Nephron (organoid): ENCODE measurements at regions not wholly inside any gene's neighbourhood (a gene's known extent, or its start where the extent isn't known, plus 50 kb on each side); places are given as distances from the start of the nearest gene placed in this dataset.

Source experiments
- H3K27ac Mint-ChIP-seq, 3 experiments: 2 replicates each; pipeline ENCODE4 v1.8.0; 2020; ENCODE audit warnings: mixed read lengths in 3 of 3, mild to moderate bottlenecking in 2 of 3, moderate library complexity in 1 of 3
- H3K27me3 Mint-ChIP-seq: 2 replicates; pipeline ENCODE4 v1.8.0; 2021; ENCODE audit warnings: low read depth, mild to moderate bottlenecking, moderate library complexity, mixed read lengths
- H3K36me3 Mint-ChIP-seq: 2 replicates; pipeline ENCODE4 v1.8.0; 2020; ENCODE audit warnings: low read depth, mixed read lengths
- H3K4me1 Mint-ChIP-seq: 2 replicates; pipeline ENCODE4 v1.8.0; 2020; ENCODE audit warnings: mixed read lengths
- H3K4me3 Mint-ChIP-seq, 3 experiments: 2 replicates each; pipeline ENCODE4 v1.8.0; 2020; ENCODE audit warnings: mild to moderate bottlenecking in 3 of 3, mixed read lengths in 3 of 3, moderate library complexity in 2 of 3
- H3K9me3 Mint-ChIP-seq: 2 replicates; pipeline ENCODE4 v1.8.0; 2020; ENCODE audit warnings: mixed read lengths
- TF ChIP-seq, protein P1 (sequence below), 3 experiments: fragments of 200-600 bp; sonication (generic); IDR thresholded peaks; one replicate each; pipeline ENCODE4 v1.5.0; 2021; ENCODE audit warnings: antibody characterized with exemption in 3 of 3; ENCODE audit not compliant: unreplicated experiment in 3 of 3

GRCh38 chr21:31597683-31598082, 61.8 kb upstream of the SOD1 start:
- Mint-ChIP-seq H3K27ac (no peak overlapping the region), H3K36me3 (no peaks in the 10 kb centered on the region), H3K27me3 (no peaks in the 10 kb centered on the region), H3K4me3 (no peak overlapping the region), H3K9me3 (peaks cover 4% of the 10 kb centered on the region), H3K4me1 (no peaks in the 10 kb centered on the region)
- TF ChIP-seq, protein P1, sequence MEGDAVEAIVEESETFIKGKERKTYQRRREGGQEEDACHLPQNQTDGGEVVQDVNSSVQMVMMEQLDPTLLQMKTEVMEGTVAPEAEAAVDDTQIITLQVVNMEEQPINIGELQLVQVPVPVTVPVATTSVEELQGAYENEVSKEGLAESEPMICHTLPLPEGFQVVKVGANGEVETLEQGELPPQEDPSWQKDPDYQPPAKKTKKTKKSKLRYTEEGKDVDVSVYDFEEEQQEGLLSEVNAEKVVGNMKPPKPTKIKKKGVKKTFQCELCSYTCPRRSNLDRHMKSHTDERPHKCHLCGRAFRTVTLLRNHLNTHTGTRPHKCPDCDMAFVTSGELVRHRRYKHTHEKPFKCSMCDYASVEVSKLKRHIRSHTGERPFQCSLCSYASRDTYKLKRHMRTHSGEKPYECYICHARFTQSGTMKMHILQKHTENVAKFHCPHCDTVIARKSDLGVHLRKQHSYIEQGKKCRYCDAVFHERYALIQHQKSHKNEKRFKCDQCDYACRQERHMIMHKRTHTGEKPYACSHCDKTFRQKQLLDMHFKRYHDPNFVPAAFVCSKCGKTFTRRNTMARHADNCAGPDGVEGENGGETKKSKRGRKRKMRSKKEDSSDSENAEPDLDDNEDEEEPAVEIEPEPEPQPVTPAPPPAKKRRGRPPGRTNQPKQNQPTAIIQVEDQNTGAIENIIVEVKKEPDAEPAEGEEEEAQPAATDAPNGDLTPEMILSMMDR (IDR thresholded peaks at IDR 0.05; ENCODE audit: unreplicated experiment in 3 of 3), result no peak

GRCh38 chr21:31596055-31596454, 63.4 kb upstream of the SOD1 start:
- Mint-ChIP-seq H3K36me3 (no peaks in the 10 kb centered on the region), H3K27me3 (no peaks in the 10 kb centered on the region), H3K4me1 (no peaks in the 10 kb centered on the region), H3K9me3 (peaks cover 4% of the 10 kb centered on the region), H3K4me3 (no peak overlapping the region), H3K27ac (no peak overlapping the region)
- TF ChIP-seq, protein P1 (IDR thresholded peaks at IDR 0.05; ENCODE audit: unreplicated experiment in 3 of 3), result no peak

GRCh38 chr21:31594726-31595125, 64.8 kb upstream of the SOD1 start:
- Mint-ChIP-seq H3K27me3 (no peaks in the 10 kb centered on the region), H3K36me3 (no peaks in the 10 kb centered on the region), H3K27ac (no peak overlapping the region), H3K4me3 (no peak overlapping the region), H3K9me3 (peaks cover 4% of the 10 kb centered on the region), H3K4me1 (no peaks in the 10 kb centered on the region)
- TF ChIP-seq, protein P1 (IDR thresholded peaks at IDR 0.05; ENCODE audit: unreplicated experiment in 3 of 3), result no peak

GRCh38 chr21:31594279-31594678, 65.2 kb upstream of the SOD1 start:
- Mint-ChIP-seq H3K27me3 (no peaks in the 10 kb centered on the region), H3K4me1 (no peaks in the 10 kb centered on the region), H3K27ac (no peak overlapping the region), H3K36me3 (no peaks in the 10 kb centered on the region), H3K4me3 (no peak overlapping the region), H3K9me3 (peaks cover 4% of the 10 kb centered on the region)
- TF ChIP-seq, protein P1 (IDR thresholded peaks at IDR 0.05; ENCODE audit: unreplicated experiment in 3 of 3), result no peak

DNA sequence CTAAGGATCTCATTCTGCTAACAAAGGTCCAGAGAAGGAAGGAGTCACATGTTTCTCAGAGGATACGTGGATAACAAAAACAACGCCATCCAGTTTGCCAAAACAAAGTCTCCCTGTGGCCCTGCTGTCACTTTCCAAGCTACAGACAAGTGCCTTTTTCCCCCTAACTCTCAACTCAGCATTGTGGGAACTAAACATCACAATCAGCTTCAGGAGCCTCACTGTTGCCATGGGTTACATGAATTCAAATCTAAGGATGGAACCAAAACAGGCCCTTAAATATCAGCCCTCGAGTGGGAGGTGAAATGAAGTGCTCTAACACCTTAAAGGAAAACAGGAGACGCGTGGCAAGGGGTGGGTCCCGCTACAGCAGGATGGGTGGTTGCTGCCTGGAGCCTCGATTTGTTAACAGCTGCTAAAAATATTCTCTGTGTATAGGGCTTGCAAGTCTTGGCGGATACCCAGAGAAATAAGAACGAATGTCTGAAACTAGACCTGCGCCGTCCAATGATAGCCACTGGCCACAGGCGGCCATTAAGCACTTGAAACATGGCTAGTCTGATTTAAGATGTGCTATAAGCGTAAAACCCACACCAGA, 66.4 kb upstream of the SOD1 start:
- H3K27me3 Mint-ChIP-seq, result no peaks in the 10 kb centered on the region
- peaks cover 4% of the 10 kb centered on the region for H3K9me3 Mint-ChIP-seq
- no peaks in the 10 kb centered on the region for H3K4me1 Mint-ChIP-seq
- no peak overlapping the region for H3K27ac Mint-ChIP-seq
- no peaks in the 10 kb centered on the region for H3K36me3 Mint-ChIP-seq
- TF ChIP-seq, protein P1 (IDR thresholded peaks at IDR 0.05; ENCODE audit: unreplicated experiment in 3 of 3), result no peak
- H3K4me3 Mint-ChIP-seq, result no peak overlapping the region

- Mint-ChIP-seq H3K4me1 (no peaks in the 10 kb centered on the region), H3K4me3 (no peak overlapping the region), H3K36me3 (no peaks in the 10 kb centered on the region), H3K27me3 (no peaks in the 10 kb centered on the region), H3K27ac (no peak overlapping the region), H3K9me3 (peaks cover 4% of the 10 kb centered on the region)
- TF ChIP-seq, protein P1 (IDR thresholded peaks at IDR 0.05; ENCODE audit: unreplicated experiment in 3 of 3), result no peak
These were observed 67.0 kb upstream of the SOD1 start for GRCh38 chr21:31592516-31592915.
